Caco-2 (cell line): ENCODE measurements at regions not wholly inside any gene's neighbourhood (a gene's known extent, or its start where the extent isn't known, plus 50 kb on each side); places are given as distances from the start of the nearest gene placed in this dataset.
"Not testable (repeated sequence)": the region's sequence is repeated elsewhere in the genome, so short reads cannot be mapped to it uniquely, and the experiment has no call there.

Experiments used
- BruUV-seq: library from RNA; stranded (reverse); fragments of 400-500 nt; replicated peaks from 2 replicates; lab custom pipeline; 2021; lab: Mats Ljungman, UMichigan
- CTCF ChIA-PET: fragments of 300-600 bp; sonication (Branson Sonifier 250); formaldehyde crosslinking; loops from one replicate; lab custom pipeline; 2022; ENCODE audit warnings: antibody characterized with exemption; lab: Charles Lee
- POLR2A ChIA-PET: fragments of 300-600 bp; sonication (Branson Sonifier 250); formaldehyde crosslinking; loops from one replicate; lab custom pipeline; 2022; ENCODE audit warnings: antibody characterized with exemption; lab: Charles Lee
- DNase-seq, 2 experiments: peaks; one replicate each; pipeline versions ENCODE4 v3.0.0 to v3.0.0-alpha.2; 2020 to 2022
- H3K27me3 ChIP-seq: replicated peaks from 2 replicates; pipeline ENCODE4 v1.6.0; 2011; ENCODE audit warnings: low read length; ENCODE audit not compliant: control insufficient read depth, insufficient read depth
- H3K36me3 ChIP-seq: 2 replicates; pipeline ENCODE4 v1.5.1; 2011; ENCODE audit warnings: low read length; ENCODE audit not compliant: control insufficient read depth, insufficient read depth
- H3K4me1 ChIP-seq: fragments of 250-450 bp; sonication (Bioruptor Pico); 2 replicates; pipeline ENCODE4 v1.5.1; 2020; ENCODE audit warnings: mild to moderate bottlenecking
- H3K4me3 ChIP-seq: 2 replicates; pipeline ENCODE4 v1.5.1; 2011; ENCODE audit warnings: low read depth, mild to moderate bottlenecking, control low read depth, low read length
- H3K9me3 ChIP-seq: fragments of 250-450 bp; sonication (Bioruptor Pico); 2 replicates; pipeline ENCODE4 v1.5.1; 2020; ENCODE audit warnings: mild to moderate bottlenecking, moderate library complexity
- H3K27ac Mint-ChIP-seq: one replicate; pipeline ENCODE4 v1.8.0; 2022; ENCODE audit warnings: mixed read lengths; ENCODE audit not compliant: unreplicated experiment
- H3K27me3 Mint-ChIP-seq: one replicate; pipeline ENCODE4 v1.8.0; 2022; ENCODE audit warnings: mixed read lengths; ENCODE audit not compliant: insufficient read depth, unreplicated experiment
- H3K36me3 Mint-ChIP-seq: one replicate; pipeline ENCODE4 v1.8.0; 2022; ENCODE audit warnings: mild to moderate bottlenecking, mixed read lengths; ENCODE audit not compliant: insufficient read depth, unreplicated experiment
- H3K4me1 Mint-ChIP-seq: one replicate; pipeline ENCODE4 v1.8.0; 2022; ENCODE audit warnings: low read depth, mixed read lengths; ENCODE audit not compliant: unreplicated experiment
- H3K4me3 Mint-ChIP-seq: one replicate; pipeline ENCODE4 v1.8.0; 2022; ENCODE audit warnings: mild to moderate bottlenecking, moderate library complexity, mixed read lengths; ENCODE audit not compliant: unreplicated experiment
- H3K9me3 Mint-ChIP-seq: one replicate; pipeline ENCODE4 v1.8.0; 2022; ENCODE audit warnings: mixed read lengths; ENCODE audit not compliant: unreplicated experiment
- intact Hi-C: fragments of 100-400 bp; cut with micrococcal nuclease; formaldehyde crosslinking; loops from one replicate; pipeline ENCODE4 v1.10.0; 2022; ENCODE audit not compliant: unreplicated experiment
- TF ChIP-seq, protein P1 (sequence below), 2 experiments: fragments of 200-600 bp in 1 of 2; IDR thresholded peaks; 1 replicate in 1 of 2; 2 replicates in 1 of 2; pipeline versions ENCODE4 v1.5.1 to v1.8.0; 2011 to 2022; ENCODE audit warnings: antibody characterized with exemption in 1 of 2, control low read depth in 1 of 2, inconsistent platforms in 1 of 2, low read depth in 1 of 2, low read length in 1 of 2, mild to moderate bottlenecking in 1 of 2, moderate library complexity in 1 of 2; ENCODE audit not compliant: insufficient read depth in 1 of 2, severe bottlenecking in 1 of 2, unreplicated experiment in 1 of 2

DNA sequence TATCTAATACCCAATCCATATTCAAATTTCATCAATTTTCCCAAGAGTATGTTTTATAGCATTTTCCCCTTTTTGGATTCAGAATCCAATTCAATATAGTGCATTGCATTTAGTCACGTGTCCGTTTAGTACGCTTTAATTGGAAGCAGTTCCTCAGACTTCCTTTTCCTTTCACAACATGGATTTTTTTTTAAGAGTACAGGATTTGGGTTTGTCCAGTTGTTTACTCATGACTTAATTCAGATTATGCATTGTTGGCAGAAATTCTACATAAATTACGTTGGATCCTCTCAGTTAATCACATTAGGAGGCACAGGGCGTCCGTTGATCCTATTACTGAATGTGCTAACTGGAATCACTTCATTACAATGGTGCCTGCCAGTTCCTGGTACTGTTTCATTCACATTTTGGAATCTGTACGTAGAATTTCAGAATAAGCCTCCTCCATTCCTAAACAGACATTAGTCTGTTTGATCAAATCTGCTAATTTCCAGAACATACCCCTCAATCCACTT lies 70.0 kb upstream of the ATIC start:
- Mint-ChIP-seq H3K36me3 (no peaks in the 10 kb centered on the region), H3K4me1 (no peaks in the 10 kb centered on the region), H3K9me3 (no peaks in the 10 kb centered on the region), H3K27me3 (peaks cover 8% of the 10 kb centered on the region), H3K27ac (no peak overlapping the region), H3K4me3 (no peak overlapping the region)
- ChIA-PET POLR2A (no interaction called here), CTCF (no interaction called here)
- Histone ChIP-seq H3K36me3 (no peaks in the 10 kb centered on the region), H3K27me3 (no peaks in the 10 kb centered on the region), H3K4me3 (no peak overlapping the region), H3K9me3 (no peaks in the 10 kb centered on the region), H3K4me1 (no peaks in the 10 kb centered on the region)
- intact Hi-C loops: no loop called here
- no TSS peak for BruUV-seq
- DNase-seq: no peak
- TF ChIP-seq, protein P1, sequence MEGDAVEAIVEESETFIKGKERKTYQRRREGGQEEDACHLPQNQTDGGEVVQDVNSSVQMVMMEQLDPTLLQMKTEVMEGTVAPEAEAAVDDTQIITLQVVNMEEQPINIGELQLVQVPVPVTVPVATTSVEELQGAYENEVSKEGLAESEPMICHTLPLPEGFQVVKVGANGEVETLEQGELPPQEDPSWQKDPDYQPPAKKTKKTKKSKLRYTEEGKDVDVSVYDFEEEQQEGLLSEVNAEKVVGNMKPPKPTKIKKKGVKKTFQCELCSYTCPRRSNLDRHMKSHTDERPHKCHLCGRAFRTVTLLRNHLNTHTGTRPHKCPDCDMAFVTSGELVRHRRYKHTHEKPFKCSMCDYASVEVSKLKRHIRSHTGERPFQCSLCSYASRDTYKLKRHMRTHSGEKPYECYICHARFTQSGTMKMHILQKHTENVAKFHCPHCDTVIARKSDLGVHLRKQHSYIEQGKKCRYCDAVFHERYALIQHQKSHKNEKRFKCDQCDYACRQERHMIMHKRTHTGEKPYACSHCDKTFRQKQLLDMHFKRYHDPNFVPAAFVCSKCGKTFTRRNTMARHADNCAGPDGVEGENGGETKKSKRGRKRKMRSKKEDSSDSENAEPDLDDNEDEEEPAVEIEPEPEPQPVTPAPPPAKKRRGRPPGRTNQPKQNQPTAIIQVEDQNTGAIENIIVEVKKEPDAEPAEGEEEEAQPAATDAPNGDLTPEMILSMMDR (IDR thresholded peaks at IDR 0.05; ENCODE audit: insufficient read depth in 1 of 2, low read depth in 1 of 2, low read length in 1 of 2, severe bottlenecking in 1 of 2, unreplicated experiment in 1 of 2): no peak

DNA sequence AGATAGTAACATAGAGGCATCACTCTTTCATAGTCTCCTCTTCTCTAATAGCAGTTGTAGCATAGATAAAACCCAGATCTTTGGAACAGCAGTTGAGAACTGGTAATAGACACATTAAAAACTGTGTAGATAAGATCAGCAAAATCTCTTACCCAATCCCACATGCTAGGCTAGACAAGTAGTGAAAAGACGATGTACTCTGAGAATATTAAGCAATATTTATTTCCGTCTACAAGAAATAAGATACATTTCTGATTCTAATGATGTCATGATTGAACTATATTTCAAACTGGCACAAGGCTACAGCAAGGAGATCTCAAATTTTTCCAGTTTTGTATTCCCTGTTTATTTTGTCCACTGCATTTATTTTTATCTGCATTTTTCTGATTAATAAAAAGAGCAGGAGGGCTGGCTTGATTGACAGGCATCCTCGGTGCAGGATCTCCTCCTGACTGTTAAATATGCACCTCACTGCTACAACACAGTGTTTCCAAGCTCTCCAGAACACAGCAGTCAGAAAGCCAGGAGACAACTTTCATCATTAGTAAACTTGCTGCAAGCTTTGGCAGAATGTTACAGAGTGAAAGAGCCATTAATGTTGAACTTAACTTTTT lies 73.3 kb upstream of the ATIC start:
- ChIA-PET POLR2A (no interaction called here), CTCF (no interaction called here)
- H3K36me3 ChIP-seq: no peaks in the 10 kb centered on the region
- no peaks in the 10 kb centered on the region for H3K27me3 ChIP-seq
- H3K36me3 Mint-ChIP-seq: no peaks in the 10 kb centered on the region
- TF ChIP-seq, protein P1 (IDR thresholded peaks at IDR 0.05; ENCODE audit: insufficient read depth in 1 of 2, low read depth in 1 of 2, low read length in 1 of 2, severe bottlenecking in 1 of 2, unreplicated experiment in 1 of 2): no peak
- H3K27ac Mint-ChIP-seq: no peak overlapping the region
- no peaks in the 10 kb centered on the region for H3K4me1 ChIP-seq
- no peaks in the 10 kb centered on the region for H3K9me3 ChIP-seq
- no TSS peak for BruUV-seq
- no peak overlapping the region for H3K4me3 ChIP-seq
- DNase-seq: no peak
- no peaks in the 10 kb centered on the region for H3K4me1 Mint-ChIP-seq
- H3K27me3 Mint-ChIP-seq: peaks cover 8% of the 10 kb centered on the region
- intact Hi-C loops: no loop called here
- H3K9me3 Mint-ChIP-seq: no peaks in the 10 kb centered on the region
- H3K4me3 Mint-ChIP-seq: no peak overlapping the region

DNA sequence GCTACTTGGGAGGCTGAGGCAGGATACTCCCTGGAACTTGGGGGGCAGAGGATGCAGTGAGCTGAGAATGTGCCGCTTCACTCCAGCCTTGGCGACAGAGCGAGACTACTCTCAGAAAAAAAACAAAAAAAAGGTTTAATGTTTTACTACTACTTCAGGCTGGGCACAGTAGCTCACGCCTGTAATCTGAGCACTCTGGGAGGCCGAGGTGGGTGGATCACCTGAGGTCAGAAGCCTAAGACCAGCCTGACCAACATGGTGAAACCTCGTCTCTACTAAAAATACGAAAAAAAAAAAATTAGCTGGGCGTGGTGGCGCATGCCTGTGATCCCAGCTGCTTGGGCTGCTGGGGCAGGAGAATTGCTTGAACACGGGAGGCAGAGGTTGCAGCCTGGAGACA lies 75.7 kb upstream of the ATIC start:
- Histone ChIP-seq H3K9me3 (no peaks in the 10 kb centered on the region), H3K36me3 (no peaks in the 10 kb centered on the region), H3K4me3 (no peak overlapping the region), H3K27me3 (no peaks in the 10 kb centered on the region), H3K4me1 (no peaks in the 10 kb centered on the region)
- no peak for DNase-seq
- H3K36me3 Mint-ChIP-seq: no peaks in the 10 kb centered on the region
- TF ChIP-seq, protein P1 (IDR thresholded peaks at IDR 0.05; ENCODE audit: insufficient read depth in 1 of 2, low read depth in 1 of 2, low read length in 1 of 2, severe bottlenecking in 1 of 2, unreplicated experiment in 1 of 2): no peak
- intact Hi-C loops: no loop called here
- POLR2A ChIA-PET: no interaction called here
- no peaks in the 10 kb centered on the region for H3K4me1 Mint-ChIP-seq
- no peaks in the 10 kb centered on the region for H3K27me3 Mint-ChIP-seq
- H3K9me3 Mint-ChIP-seq: no peaks in the 10 kb centered on the region
- H3K27ac Mint-ChIP-seq: no peak overlapping the region
- BruUV-seq: no TSS peak
- H3K4me3 Mint-ChIP-seq: no peak overlapping the region
- CTCF ChIA-PET: interaction anchor here (0.6 kb wide), 1 partner anchor 58 kb away, joined by 4 read pairs; no protein-coding TSS in a partner anchor

DNA sequence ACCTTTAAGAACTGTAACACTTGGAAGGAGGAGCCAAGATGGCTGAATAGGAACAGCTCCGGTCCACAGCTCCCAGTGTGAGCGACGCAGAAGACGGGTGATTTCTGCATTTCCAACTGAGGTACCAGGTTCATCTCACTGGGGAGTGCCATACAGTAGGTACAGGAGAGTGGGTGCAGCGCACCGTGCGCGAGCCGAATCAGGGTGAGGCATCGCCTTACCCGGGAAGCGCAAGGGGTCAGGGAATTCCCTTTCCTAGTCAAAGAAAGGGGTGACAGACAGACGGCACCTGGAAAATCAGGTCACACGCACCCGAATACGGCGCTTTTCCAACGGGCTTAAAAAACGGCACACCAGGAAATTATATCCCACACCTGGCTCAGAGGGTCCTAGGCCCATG lies 81.8 kb upstream of the ABCA12 start:
- intact Hi-C loops, H3K27ac Mint-ChIP-seq, H3K27me3 Mint-ChIP-seq, CTCF ChIA-PET, H3K4me1 Mint-ChIP-seq, DNase-seq, H3K4me3 Mint-ChIP-seq, BruUV-seq, H3K36me3 Mint-ChIP-seq, H3K36me3 ChIP-seq, POLR2A ChIA-PET, H3K4me1 ChIP-seq, H3K27me3 ChIP-seq, H3K9me3 ChIP-seq, H3K4me3 ChIP-seq, H3K9me3 Mint-ChIP-seq: not testable (repeated sequence)
